ENCODE measurements at regions not wholly inside any gene's neighbourhood (a gene's known extent, or its start where the extent isn't known, plus 50 kb on each side); places are given as distances from the start of the nearest gene placed in this dataset.

- ATAC-seq (ENCODE audit: insufficient read depth, low FRiP score): no peak
- Histone ChIP-seq H3K36me3 (ENCODE audit: control insufficient read depth in 4 of 4, insufficient read depth in 4 of 4, low read length in 4 of 4) (no peaks in the 10 kb centered on the region), H3K27ac (ENCODE audit: low read depth in 1 of 2, low read length in 1 of 2) (no peak overlapping the region), H3K27me3 (ENCODE audit: control insufficient read depth in 3 of 3, insufficient read depth in 3 of 3, low read length in 2 of 3) (no peaks in the 10 kb centered on the region), H3K9me3 (ENCODE audit: control insufficient read depth in 4 of 4, insufficient read depth in 3 of 4, low read length in 3 of 4) (no peaks in the 10 kb centered on the region), H3K4me3 (no peak overlapping the region), H3K4me1 (ENCODE audit: control insufficient read depth in 5 of 5, insufficient read depth in 5 of 5, low read length in 5 of 5) (peaks cover 0 to 7% (median 0%) of the 10 kb centered on the region in 5 donors), H3K9ac (ENCODE audit: insufficient read depth in 1 of 2, low read length in 2 of 2) (no peak overlapping the region)
- WGBS, 2 donors: 89 to 93% methylated on average over 1 of the region's 1 CpG
- no peak for DNase-seq
- no peak for TF ChIP-seq CTCF (IDR thresholded peaks at IDR 0.05; ENCODE audit: control extremely low read depth, extremely low read depth)
Observed at GRCh38 chr12:90682398-90682797, 272.6 kb downstream of the CCER1 start.

- TF ChIP-seq CTCF (IDR thresholded peaks at IDR 0.05; ENCODE audit: control extremely low read depth, extremely low read depth): no peak
- ATAC-seq (ENCODE audit: insufficient read depth, low FRiP score): no peak
- no peak for DNase-seq
Observed at GRCh38 chr12:90679674-90680073, 275.3 kb downstream of the CCER1 start.

GRCh38 chr12:90677552-90677951 is 277.4 kb downstream of the CCER1 start:
- H3K27me3 ChIP-seq (ENCODE audit: control insufficient read depth in 3 of 3, insufficient read depth in 3 of 3, low read length in 2 of 3): no peaks in the 10 kb centered on the region
- H3K36me3 ChIP-seq (ENCODE audit: control insufficient read depth in 4 of 4, insufficient read depth in 4 of 4, low read length in 4 of 4): no peaks in the 10 kb centered on the region
- H3K9ac ChIP-seq (ENCODE audit: insufficient read depth in 1 of 2, low read length in 2 of 2): no peak overlapping the region
- DNase-seq (peak in 1 of 3 donors; percentile 12), ATAC-seq (ENCODE audit: insufficient read depth, low FRiP score) (no peak)
- no peak overlapping the region for H3K4me3 ChIP-seq
- no peak for TF ChIP-seq CTCF (IDR thresholded peaks at IDR 0.05; ENCODE audit: control extremely low read depth, extremely low read depth)
- H3K4me1 ChIP-seq (ENCODE audit: control insufficient read depth in 5 of 5, insufficient read depth in 5 of 5, low read length in 5 of 5): peaks cover 0 to 7% (median 0%) of the 10 kb centered on the region in 5 donors
- no peaks in the 10 kb centered on the region for H3K9me3 ChIP-seq (ENCODE audit: control insufficient read depth in 4 of 4, insufficient read depth in 3 of 4, low read length in 3 of 4)
- H3K27ac ChIP-seq (ENCODE audit: low read depth in 1 of 2, low read length in 1 of 2): no peak overlapping the region
- WGBS, 2 donors: 38 to 62% methylated on average over 3 of the region's 3 CpGs

More at GRCh38 chr12:90679674-90680073, 275.3 kb downstream of the CCER1 start:
- WGBS, 2 donors: 87 to 90% methylated on average over 1 of the region's 1 CpG
- Histone ChIP-seq H3K27ac (ENCODE audit: low read depth in 1 of 2, low read length in 1 of 2) (no peak overlapping the region), H3K9me3 (ENCODE audit: control insufficient read depth in 4 of 4, insufficient read depth in 3 of 4, low read length in 3 of 4) (no peaks in the 10 kb centered on the region), H3K9ac (ENCODE audit: insufficient read depth in 1 of 2, low read length in 2 of 2) (no peak overlapping the region), H3K36me3 (ENCODE audit: control insufficient read depth in 4 of 4, insufficient read depth in 4 of 4, low read length in 4 of 4) (no peaks in the 10 kb centered on the region), H3K4me1 (ENCODE audit: control insufficient read depth in 5 of 5, insufficient read depth in 5 of 5, low read length in 5 of 5) (peaks cover 0 to 7% (median 0%) of the 10 kb centered on the region in 5 donors), H3K27me3 (ENCODE audit: control insufficient read depth in 3 of 3, insufficient read depth in 3 of 3, low read length in 2 of 3) (no peaks in the 10 kb centered on the region), H3K4me3 (no peak overlapping the region)

GRCh38 chr12:90677055-90677454 is 277.9 kb downstream of the CCER1 start:
- no peak overlapping the region for H3K27ac ChIP-seq (ENCODE audit: low read depth in 1 of 2, low read length in 1 of 2)
- TF ChIP-seq CTCF (IDR thresholded peaks at IDR 0.05; ENCODE audit: control extremely low read depth, extremely low read depth): no peak
- WGBS, 2 donors: 70 to 92% methylated on average over 1 of the region's 1 CpG

More at GRCh38 chr12:90677055-90677454, 277.9 kb downstream of the CCER1 start:
- DNase-seq: peak in 2 of 3 donors; percentile 10 to 31
- Histone ChIP-seq H3K36me3 (ENCODE audit: control insufficient read depth in 4 of 4, insufficient read depth in 4 of 4, low read length in 4 of 4) (no peaks in the 10 kb centered on the region), H3K9ac (ENCODE audit: insufficient read depth in 1 of 2, low read length in 2 of 2) (no peak overlapping the region), H3K4me3 (no peak overlapping the region), H3K4me1 (ENCODE audit: control insufficient read depth in 5 of 5, insufficient read depth in 5 of 5, low read length in 5 of 5) (peaks cover 0 to 7% (median 0%) of the 10 kb centered on the region in 5 donors), H3K9me3 (ENCODE audit: control insufficient read depth in 4 of 4, insufficient read depth in 3 of 4, low read length in 3 of 4) (no peaks in the 10 kb centered on the region), H3K27me3 (ENCODE audit: control insufficient read depth in 3 of 3, insufficient read depth in 3 of 3, low read length in 2 of 3) (no peaks in the 10 kb centered on the region)
- ATAC-seq (ENCODE audit: insufficient read depth, low FRiP score): no peak

Data from lung (tissue), 11 donors.